GM12878 (cell line): ENCODE measurements at regions not wholly inside any gene's neighbourhood (a gene's known extent, or its start where the extent isn't known, plus 50 kb on each side); places are given as distances from the start of the nearest gene placed in this dataset.

Experiments
- ELK1 ChIP-seq: IDR thresholded peaks from 2 replicates; pipeline ENCODE4 v1.6.1; 2012; ENCODE audit warnings: low read depth, low read length, improper control_type of control experiment
- EP300 ChIP-seq, 2 experiments: fragments of 150-350 bp in 1 of 2; IDR thresholded peaks; 2 replicates each; pipeline ENCODE4 v1.6.1; 2011 to 2012; ENCODE audit warnings: low read depth in 2 of 2, low read length in 2 of 2, borderline replicate concordance in 1 of 2, improper control_type of control experiment in 1 of 2, inconsistent platforms in 1 of 2; ENCODE audit not compliant: control insufficient read depth in 1 of 2
- EZH2 ChIP-seq: IDR thresholded peaks from 2 replicates; pipeline ENCODE4 v1.6.1; 2012; ENCODE audit warnings: low read depth, mild to moderate bottlenecking, control low read depth, inconsistent platforms, low read length, borderline replicate concordance; ENCODE audit not compliant: control insufficient read depth
- MTA2 ChIP-seq: fragments of 450-650 bp; IDR thresholded peaks from 2 replicates; pipeline ENCODE4 v1.6.1; 2016; ENCODE audit warnings: low read depth, mild to moderate bottlenecking, moderate library complexity
- POLR2A ChIP-seq: IDR thresholded peaks from 2 replicates; pipeline ENCODE4 v1.6.1; 2011; ENCODE audit warnings: low read depth, mild to moderate bottlenecking, low read length
- POLR2AphosphoS5 ChIP-seq: IDR thresholded peaks from 2 replicates; pipeline ENCODE4 v1.6.1; 2011; ENCODE audit warnings: mild to moderate bottlenecking, low read length, inconsistent platforms
- RAD21 ChIP-seq: IDR thresholded peaks from 2 replicates; pipeline ENCODE4 v1.6.1; 2011; ENCODE audit warnings: mild to moderate bottlenecking, low read depth, low read length, moderate library complexity; ENCODE audit not compliant: insufficient read depth
- RFX5 ChIP-seq: IDR thresholded peaks from 2 replicates; pipeline ENCODE4 v1.6.1; 2011; ENCODE audit warnings: low read depth, low read length, improper control_type of control experiment
- SRF ChIP-seq, 2 experiments: IDR thresholded peaks; 2 replicates each; pipeline ENCODE4 v1.6.1; 2011; ENCODE audit warnings: low read depth in 2 of 2, low read length in 2 of 2, mild to moderate bottlenecking in 1 of 2, moderate library complexity in 1 of 2
- ZNF274 ChIP-seq: IDR thresholded peaks from one replicate; pipeline ENCODE4 v1.8.0; 2011; ENCODE audit not compliant: insufficient read length, insufficient read depth
- TF ChIP-seq, protein P1 (sequence below): IDR thresholded peaks from 2 replicates; pipeline ENCODE4 v1.6.1; 2011; ENCODE audit warnings: low read depth, low read length, improper control_type of control experiment, borderline replicate concordance
- TF ChIP-seq, protein P2 (sequence below): IDR thresholded peaks from 2 replicates; pipeline ENCODE4 v1.6.1; 2012; ENCODE audit warnings: low read length, inconsistent platforms
- TF ChIP-seq, protein P3 (sequence below): IDR thresholded peaks from 2 replicates; pipeline ENCODE4 v1.6.1; 2012; ENCODE audit warnings: low read depth, low read length, improper control_type of control experiment
- TF ChIP-seq, protein P4 (sequence below), 3 experiments: IDR thresholded peaks in 2 of 3; conservative IDR thresholded peaks in 1 of 3; 2 replicates each; pipeline ENCODE4 v1.5.1; 2011; ENCODE audit warnings: low read depth in 3 of 3, low read length in 3 of 3, mild to moderate bottlenecking in 3 of 3, control low read depth in 2 of 3, moderate library complexity in 2 of 3, inconsistent platforms in 1 of 3, mixed read lengths in 1 of 3; ENCODE audit not compliant: control insufficient read depth in 2 of 3, insufficient read depth in 1 of 3; ENCODE audit errors: extremely low read depth in 1 of 3

DNA sequence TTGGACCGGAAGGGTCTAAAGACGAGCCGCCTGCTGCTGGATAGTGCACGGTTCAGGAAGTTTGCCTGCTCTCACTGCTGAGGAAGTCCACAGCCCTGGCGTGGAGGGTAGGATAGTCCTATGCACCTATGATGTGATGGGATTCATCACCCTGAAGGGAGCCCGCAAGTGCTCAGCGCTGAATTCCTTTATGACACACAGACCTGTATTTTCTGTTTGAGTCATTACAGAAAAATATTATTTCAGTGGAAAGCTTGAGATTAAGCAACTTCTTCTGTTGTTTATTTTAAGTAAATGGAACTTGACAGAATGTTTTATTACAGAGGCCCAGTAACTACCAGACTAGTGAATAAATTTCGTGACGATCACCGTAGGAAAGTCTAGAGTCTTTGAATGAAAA is 123.2 kb downstream of the TRIML1 start:
- no peak for TF ChIP-seq RAD21
- TF ChIP-seq, protein P1, sequence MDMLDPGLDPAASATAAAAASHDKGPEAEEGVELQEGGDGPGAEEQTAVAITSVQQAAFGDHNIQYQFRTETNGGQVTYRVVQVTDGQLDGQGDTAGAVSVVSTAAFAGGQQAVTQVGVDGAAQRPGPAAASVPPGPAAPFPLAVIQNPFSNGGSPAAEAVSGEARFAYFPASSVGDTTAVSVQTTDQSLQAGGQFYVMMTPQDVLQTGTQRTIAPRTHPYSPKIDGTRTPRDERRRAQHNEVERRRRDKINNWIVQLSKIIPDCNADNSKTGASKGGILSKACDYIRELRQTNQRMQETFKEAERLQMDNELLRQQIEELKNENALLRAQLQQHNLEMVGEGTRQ: no peak
- no peak for TF ChIP-seq EP300 (IDR thresholded peaks at IDR 0.05; ENCODE audit: borderline replicate concordance in 1 of 2, control insufficient read depth in 1 of 2, low read depth in 2 of 2, low read length in 2 of 2)
- no peak for TF ChIP-seq EZH2
- no peak for TF ChIP-seq MTA2
- no peak for TF ChIP-seq POLR2A
- no peak for TF ChIP-seq SRF (IDR thresholded peaks at IDR 0.05; ENCODE audit: low read depth in 2 of 2, low read length in 2 of 2)
- TF ChIP-seq, protein P2, sequence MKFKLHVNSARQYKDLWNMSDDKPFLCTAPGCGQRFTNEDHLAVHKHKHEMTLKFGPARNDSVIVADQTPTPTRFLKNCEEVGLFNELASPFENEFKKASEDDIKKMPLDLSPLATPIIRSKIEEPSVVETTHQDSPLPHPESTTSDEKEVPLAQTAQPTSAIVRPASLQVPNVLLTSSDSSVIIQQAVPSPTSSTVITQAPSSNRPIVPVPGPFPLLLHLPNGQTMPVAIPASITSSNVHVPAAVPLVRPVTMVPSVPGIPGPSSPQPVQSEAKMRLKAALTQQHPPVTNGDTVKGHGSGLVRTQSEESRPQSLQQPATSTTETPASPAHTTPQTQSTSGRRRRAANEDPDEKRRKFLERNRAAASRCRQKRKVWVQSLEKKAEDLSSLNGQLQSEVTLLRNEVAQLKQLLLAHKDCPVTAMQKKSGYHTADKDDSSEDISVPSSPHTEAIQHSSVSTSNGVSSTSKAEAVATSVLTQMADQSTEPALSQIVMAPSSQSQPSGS: no peak
- TF ChIP-seq, protein P3, sequence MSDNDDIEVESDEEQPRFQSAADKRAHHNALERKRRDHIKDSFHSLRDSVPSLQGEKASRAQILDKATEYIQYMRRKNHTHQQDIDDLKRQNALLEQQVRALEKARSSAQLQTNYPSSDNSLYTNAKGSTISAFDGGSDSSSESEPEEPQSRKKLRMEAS: no peak
- no peak for TF ChIP-seq ELK1
- TF ChIP-seq RFX5: no peak
- no peak for TF ChIP-seq ZNF274
- no peak for TF ChIP-seq POLR2AphosphoS5
- TF ChIP-seq, protein P4, sequence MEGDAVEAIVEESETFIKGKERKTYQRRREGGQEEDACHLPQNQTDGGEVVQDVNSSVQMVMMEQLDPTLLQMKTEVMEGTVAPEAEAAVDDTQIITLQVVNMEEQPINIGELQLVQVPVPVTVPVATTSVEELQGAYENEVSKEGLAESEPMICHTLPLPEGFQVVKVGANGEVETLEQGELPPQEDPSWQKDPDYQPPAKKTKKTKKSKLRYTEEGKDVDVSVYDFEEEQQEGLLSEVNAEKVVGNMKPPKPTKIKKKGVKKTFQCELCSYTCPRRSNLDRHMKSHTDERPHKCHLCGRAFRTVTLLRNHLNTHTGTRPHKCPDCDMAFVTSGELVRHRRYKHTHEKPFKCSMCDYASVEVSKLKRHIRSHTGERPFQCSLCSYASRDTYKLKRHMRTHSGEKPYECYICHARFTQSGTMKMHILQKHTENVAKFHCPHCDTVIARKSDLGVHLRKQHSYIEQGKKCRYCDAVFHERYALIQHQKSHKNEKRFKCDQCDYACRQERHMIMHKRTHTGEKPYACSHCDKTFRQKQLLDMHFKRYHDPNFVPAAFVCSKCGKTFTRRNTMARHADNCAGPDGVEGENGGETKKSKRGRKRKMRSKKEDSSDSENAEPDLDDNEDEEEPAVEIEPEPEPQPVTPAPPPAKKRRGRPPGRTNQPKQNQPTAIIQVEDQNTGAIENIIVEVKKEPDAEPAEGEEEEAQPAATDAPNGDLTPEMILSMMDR (IDR thresholded peaks at IDR 0.05 in 2 of 3, conservative IDR thresholded peaks at IDR 0.05 in 1 of 3; ENCODE audit: control insufficient read depth in 2 of 3, extremely low read depth in 1 of 3, insufficient read depth in 1 of 3, low read depth in 3 of 3, low read length in 3 of 3): no peak
